ENCODE measurements at regions not wholly inside any gene's neighbourhood (a gene's known extent, or its start where the extent isn't known, plus 50 kb on each side); places are given as distances from the start of the nearest gene placed in this dataset.

- no peak for DNase-seq
Observed at GRCh38 chr7:126378642-126379041, 874.1 kb downstream of the GRM8 start.

GRCh38 chr7:126370038-126370668 is 882.6 kb downstream of the GRM8 start:
- no peak for DNase-seq

- DNase-seq, result no peak
Observed at GRCh38 chr7:126362746-126363145, 890.0 kb downstream of the GRM8 start.

GRCh38 chr7:126361183-126361582 is 891.6 kb downstream of the GRM8 start:
- no peak for DNase-seq

GRCh38 chr7:126339813-126340212 is 912.9 kb downstream of the GRM8 start:
- DNase-seq, result no peak

GRCh38 chr7:126305671-126306070 is 947.1 kb downstream of the GRM8 start:
- DNase-seq, result no peak

GRCh38 chr7:126303926-126304325 is 948.8 kb downstream of the GRM8 start:
- DNase-seq, result no peak

- DNase-seq, result no peak
Observed at GRCh38 chr7:126302639-126303038, 950.1 kb downstream of the GRM8 start.

GRCh38 chr7:126286317-126286716 is 966.4 kb downstream of the GRM8 start:
- DNase-seq, result no peak

GRCh38 chr7:126236261-126236660 is 1016.5 kb downstream of the GRM8 start:
- DNase-seq, result no peak

- DNase-seq, result no peak
Observed at GRCh38 chr7:126228356-126229061, 1024.2 kb downstream of the GRM8 start.

- no peak for DNase-seq
Observed at GRCh38 chr7:126227643-126228042, 1025.1 kb downstream of the GRM8 start.

- no peak for DNase-seq
Observed at GRCh38 chr7:126227055-126227454, 1025.7 kb downstream of the GRM8 start.

GRCh38 chr7:126223729-126224128 is 1029.0 kb downstream of the GRM8 start:
- no peak for DNase-seq

GRCh38 chr7:126222782-126223181 is 1030.0 kb downstream of the GRM8 start:
- no peak for DNase-seq

- DNase-seq, result no peak
Observed at GRCh38 chr7:126215785-126216184, 1037.0 kb downstream of the GRM8 start.

- DNase-seq, result no peak
Observed at GRCh38 chr7:126213876-126214275, 1038.9 kb downstream of the GRM8 start.

- no peak for DNase-seq
Observed at GRCh38 chr7:126211875-126212274, 1040.9 kb downstream of the GRM8 start.

GRCh38 chr7:126210707-126211106 is 1042.0 kb downstream of the GRM8 start:
- DNase-seq, result no peak

- DNase-seq, result no peak
Observed at GRCh38 chr7:126203185-126203584, 1049.6 kb downstream of the GRM8 start.

GRCh38 chr7:126202177-126202576 is 1050.6 kb downstream of the GRM8 start:
- DNase-seq, result no peak

- DNase-seq, result no peak
Observed at GRCh38 chr7:126185959-126186580, 1066.7 kb downstream of the GRM8 start.

- no peak for DNase-seq
Observed at GRCh38 chr7:126179916-126180315, 1072.8 kb downstream of the GRM8 start.

GRCh38 chr7:126178865-126179264 is 1073.9 kb downstream of the GRM8 start:
- DNase-seq, result no peak
